ENCODE measurements at regions not wholly inside any gene's neighbourhood (a gene's known extent, or its start where the extent isn't known, plus 50 kb on each side); places are given as distances from the start of the nearest gene placed in this dataset.
"Not testable (repeated sequence)": the region's sequence is repeated elsewhere in the genome, so short reads cannot be mapped to it uniquely, and the experiment has no call there.

DNA sequence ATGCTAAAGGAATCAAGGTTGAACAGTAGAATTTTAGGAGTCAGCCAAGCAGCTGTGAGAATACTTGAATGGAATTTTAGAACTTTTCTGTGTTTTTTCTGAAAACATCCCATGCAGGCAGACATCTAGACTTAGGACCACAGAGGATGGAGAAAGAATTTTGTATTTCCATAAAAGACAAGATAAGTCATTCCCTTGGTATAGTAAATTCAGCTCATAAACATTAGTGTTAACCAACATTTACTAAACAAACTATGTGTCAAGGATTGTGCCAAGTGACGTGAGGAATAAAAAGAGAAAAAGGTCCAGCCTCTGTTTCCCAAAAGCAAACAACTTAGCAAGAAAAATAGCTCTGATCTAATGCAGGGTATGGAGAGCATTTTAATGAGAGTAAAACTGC, 210.2 kb upstream of the NR5A2 start:
- TF ChIP-seq, protein P1, sequence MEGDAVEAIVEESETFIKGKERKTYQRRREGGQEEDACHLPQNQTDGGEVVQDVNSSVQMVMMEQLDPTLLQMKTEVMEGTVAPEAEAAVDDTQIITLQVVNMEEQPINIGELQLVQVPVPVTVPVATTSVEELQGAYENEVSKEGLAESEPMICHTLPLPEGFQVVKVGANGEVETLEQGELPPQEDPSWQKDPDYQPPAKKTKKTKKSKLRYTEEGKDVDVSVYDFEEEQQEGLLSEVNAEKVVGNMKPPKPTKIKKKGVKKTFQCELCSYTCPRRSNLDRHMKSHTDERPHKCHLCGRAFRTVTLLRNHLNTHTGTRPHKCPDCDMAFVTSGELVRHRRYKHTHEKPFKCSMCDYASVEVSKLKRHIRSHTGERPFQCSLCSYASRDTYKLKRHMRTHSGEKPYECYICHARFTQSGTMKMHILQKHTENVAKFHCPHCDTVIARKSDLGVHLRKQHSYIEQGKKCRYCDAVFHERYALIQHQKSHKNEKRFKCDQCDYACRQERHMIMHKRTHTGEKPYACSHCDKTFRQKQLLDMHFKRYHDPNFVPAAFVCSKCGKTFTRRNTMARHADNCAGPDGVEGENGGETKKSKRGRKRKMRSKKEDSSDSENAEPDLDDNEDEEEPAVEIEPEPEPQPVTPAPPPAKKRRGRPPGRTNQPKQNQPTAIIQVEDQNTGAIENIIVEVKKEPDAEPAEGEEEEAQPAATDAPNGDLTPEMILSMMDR (IDR thresholded peaks at IDR 0.05; ENCODE audit: insufficient read depth, low read depth, low read length, missing control alignments) = no peak
- no peak for DNase-seq (ENCODE audit: low read depth)
- no peak overlapping the region for H3K4me3 ChIP-seq (ENCODE audit: low read depth, low read length)

DNA sequence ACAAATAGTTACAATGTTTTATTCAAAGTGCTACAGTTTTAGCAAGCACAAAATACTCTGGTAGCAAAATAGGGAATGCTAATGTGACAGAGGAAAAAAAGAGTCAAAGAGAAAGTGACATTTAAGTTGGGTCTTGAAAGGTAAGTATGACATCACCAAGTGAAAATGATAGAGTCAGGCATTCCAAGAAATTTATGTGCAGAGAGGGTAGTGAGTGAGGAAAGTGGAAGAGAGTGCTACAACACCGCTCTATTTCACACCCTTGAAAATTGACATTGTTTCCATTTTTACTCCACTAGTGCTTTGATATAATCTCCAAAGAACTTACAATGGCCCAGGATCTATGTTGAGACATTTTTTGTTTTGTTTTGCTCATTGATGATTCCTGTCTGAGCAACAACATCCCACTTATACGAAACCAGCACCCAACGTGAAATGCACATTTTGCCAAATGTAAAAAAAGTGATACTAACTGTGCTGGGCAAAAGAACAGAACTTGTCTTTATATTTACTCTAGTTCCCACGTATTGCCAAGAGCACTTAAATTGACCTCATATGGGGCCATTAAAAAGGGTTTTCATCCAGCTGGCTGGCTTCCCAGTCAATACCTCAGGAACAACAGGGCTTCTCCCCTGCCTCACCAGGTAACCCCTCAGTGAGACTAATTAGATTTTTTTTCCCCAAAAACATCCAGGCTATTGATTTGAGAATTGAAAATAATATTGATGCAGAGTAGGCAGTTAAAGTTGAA, 206.3 kb upstream of the NR5A2 start:
- DNase-seq (ENCODE audit: low read depth) = no peak
- no peak overlapping the region for H3K4me3 ChIP-seq (ENCODE audit: low read depth, low read length)
- TF ChIP-seq, protein P1 (IDR thresholded peaks at IDR 0.05; ENCODE audit: insufficient read depth, low read depth, low read length, missing control alignments) = no peak

DNA sequence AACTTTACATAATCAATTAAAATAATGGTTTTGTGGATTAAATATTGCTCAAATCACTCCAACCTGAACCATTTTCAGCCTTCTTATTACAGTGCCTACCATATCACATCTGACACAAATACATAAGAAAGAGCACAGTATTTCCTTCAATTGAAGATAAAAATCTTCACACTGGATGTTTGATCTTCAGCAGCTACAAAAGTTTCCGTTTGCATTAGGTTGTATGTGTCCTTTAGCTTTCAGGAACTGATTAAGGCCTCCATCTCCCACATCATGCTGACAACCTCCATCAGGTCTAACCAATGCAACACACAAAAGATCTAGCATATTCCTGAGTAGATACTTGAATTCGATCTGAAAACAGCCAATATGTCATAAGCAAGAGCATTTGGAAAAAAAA, 195.1 kb upstream of the NR5A2 start:
- TF ChIP-seq, protein P1 (IDR thresholded peaks at IDR 0.05; ENCODE audit: insufficient read depth, low read depth, low read length, missing control alignments) = no peak
- H3K4me3 ChIP-seq (ENCODE audit: low read depth, low read length) = no peak overlapping the region
- DNase-seq (ENCODE audit: low read depth) = no peak

DNA sequence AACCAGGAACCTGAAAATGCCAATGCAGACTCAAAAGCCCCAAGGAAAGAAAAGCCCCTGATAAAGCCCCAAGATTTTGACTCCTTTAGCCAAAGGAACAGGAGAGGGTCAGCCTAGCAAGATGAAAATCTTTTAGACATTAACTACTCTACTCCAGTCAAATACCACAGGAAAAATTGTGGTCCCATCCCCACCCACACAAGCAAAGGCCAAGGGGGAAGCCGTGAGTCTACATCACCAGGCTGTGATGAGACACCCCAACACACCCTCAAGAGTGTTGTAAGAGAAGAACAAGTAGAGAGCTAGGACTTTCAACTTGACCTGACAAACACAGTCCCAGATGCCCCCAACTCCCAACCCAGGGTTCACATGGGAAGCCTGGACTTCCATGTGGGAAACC, 192.8 kb upstream of the NR5A2 start:
- TF ChIP-seq, protein P1 (IDR thresholded peaks at IDR 0.05; ENCODE audit: insufficient read depth, low read depth, low read length, missing control alignments) = no peak
- H3K4me3 ChIP-seq (ENCODE audit: low read depth, low read length) = no peak overlapping the region
- DNase-seq (ENCODE audit: low read depth) = no peak

DNA sequence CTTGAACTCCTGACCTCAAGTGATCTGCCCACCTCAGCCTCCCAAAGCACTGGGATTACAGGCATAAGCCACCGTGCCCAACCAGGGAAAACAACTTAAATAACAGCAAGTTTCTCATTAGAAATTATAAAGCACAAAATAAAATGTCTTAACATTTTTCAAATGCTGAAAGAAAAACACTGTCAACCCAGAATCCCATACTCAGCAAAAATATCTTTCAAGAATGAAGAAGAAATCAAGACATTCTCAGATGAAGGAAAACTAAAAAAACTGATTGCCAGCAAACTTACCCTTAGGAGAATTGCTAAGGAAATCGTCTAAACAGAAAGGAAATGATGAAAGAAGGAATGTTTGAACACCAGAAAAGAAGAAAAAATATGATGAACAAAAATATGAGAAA, 191.1 kb upstream of the NR5A2 start:
- H3K4me3 ChIP-seq (ENCODE audit: low read depth, low read length) = no peak overlapping the region
- no peak for DNase-seq (ENCODE audit: low read depth)
- TF ChIP-seq, protein P1 (IDR thresholded peaks at IDR 0.05; ENCODE audit: insufficient read depth, low read depth, low read length, missing control alignments) = no peak

DNA sequence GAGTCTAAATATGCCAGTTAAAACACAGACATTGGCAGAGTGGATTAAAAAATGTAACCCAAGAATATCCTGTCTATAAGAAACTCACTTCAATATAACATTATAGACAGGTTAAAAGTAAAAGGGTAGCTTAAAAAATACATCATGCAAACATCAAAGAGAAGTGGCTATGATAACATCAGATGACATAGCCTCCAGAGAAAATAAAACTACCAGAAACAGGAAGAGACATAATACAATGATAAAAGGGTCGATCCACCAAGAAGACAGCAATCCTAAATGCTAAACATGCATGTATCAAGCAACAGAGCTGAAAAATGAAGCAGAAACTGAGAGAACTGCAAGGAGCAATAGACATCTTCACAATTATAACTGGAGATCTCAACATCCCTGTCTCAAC, 190.2 kb upstream of the NR5A2 start:
- no peak overlapping the region for H3K4me3 ChIP-seq (ENCODE audit: low read depth, low read length)
- TF ChIP-seq, protein P1 (IDR thresholded peaks at IDR 0.05; ENCODE audit: insufficient read depth, low read depth, low read length, missing control alignments) = no peak
- no peak for DNase-seq (ENCODE audit: low read depth)

DNA sequence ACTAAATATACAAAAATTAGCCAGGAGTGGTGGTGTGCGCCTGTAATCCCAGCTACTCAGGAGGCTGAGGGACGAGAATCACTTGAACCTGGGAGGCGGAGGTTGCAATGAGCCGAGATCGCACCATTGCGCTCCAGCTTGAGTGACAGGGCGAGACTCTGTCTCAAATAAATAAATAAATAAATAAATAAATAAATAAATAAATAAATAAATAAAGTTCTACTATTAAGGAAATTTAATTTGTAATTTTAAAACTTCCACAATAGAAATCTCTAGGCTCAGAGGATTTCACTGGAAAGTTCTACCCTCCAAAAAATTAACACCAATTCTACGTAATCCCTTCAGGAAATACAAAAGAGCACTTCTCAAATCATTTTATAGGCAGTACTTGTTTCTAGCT, 187.9 kb upstream of the NR5A2 start:
- H3K4me3 ChIP-seq (ENCODE audit: low read depth, low read length); DNase-seq (ENCODE audit: low read depth): not testable (repeated sequence)

DNA sequence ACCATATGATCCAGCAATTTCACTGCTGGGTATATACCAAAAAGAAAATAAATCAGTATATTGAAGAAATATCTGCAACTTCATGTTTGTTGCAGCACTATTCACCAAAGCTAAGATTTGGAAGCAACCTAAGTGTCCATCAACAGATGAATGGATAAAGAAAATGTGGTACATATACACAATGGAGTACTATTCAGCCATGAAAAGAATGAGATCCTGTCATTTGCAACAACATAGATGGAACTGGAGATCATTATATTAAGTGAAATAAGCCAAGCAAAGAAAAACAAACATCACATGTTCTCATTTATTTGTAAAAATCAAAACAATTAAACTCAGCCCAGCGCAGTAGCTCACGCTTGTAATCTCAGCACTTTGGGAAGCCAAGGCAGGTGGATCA, 184.4 kb upstream of the NR5A2 start:
- DNase-seq (ENCODE audit: low read depth); H3K4me3 ChIP-seq (ENCODE audit: low read depth, low read length): not testable (repeated sequence)

Measured in GM12865 (cell line).